Endothelial cell of umbilical vein (primary cell): ENCODE measurements at regions not wholly inside any gene's neighbourhood (a gene's known extent, or its start where the extent isn't known, plus 50 kb on each side); places are given as distances from the start of the nearest gene placed in this dataset.
A peak's percentile ranks its signal among the peaks of the same experiment; 100 is the strongest.

Experiments used
- BruUV-seq: library from RNA; stranded (reverse); fragments of 400-500 nt; replicated peaks from 2 replicates; lab custom pipeline; 2021; lab: Mats Ljungman, UMichigan
- CTCF ChIA-PET: fragments of 300-600, 350-600 bp; sonication (Branson Sonifier 250); formaldehyde crosslinking; loops from one replicate; lab custom pipeline; 2021; ENCODE audit warnings: antibody characterized with exemption, inconsistent platforms; lab: Charles Lee
- POLR2A ChIA-PET: fragments of 300-600, 350-600 bp; sonication (Branson Sonifier 250); formaldehyde crosslinking; loops from one replicate; lab custom pipeline; 2021; ENCODE audit warnings: antibody characterized with exemption, inconsistent platforms; lab: Charles Lee
- DNase-seq: peaks from one replicate; pipeline ENCODE4 v3.0.0-alpha.2; 2011; ENCODE audit warnings: low read depth, low spot score
- FAIRE-seq: peaks from 2 replicates; lab custom pipeline; 2011; peaks lifted over from hg19 to GRCh38; lab: Jason Lieb, UNC
- H2AFZ ChIP-seq: 2 replicates; pipeline ENCODE4 v1.6.0; 2012; ENCODE audit warnings: low read depth, low read length, control low read depth, inconsistent platforms
- H3K27ac ChIP-seq: 2 replicates; pipeline ENCODE4 v1.5.1; 2011; ENCODE audit warnings: low read depth, mild to moderate bottlenecking, control low read depth, low read length, moderate library complexity; ENCODE audit not compliant: insufficient read depth
- H3K27me3 ChIP-seq, 2 experiments: 2 replicates each; pipeline versions ENCODE4 v1.6.0 to v1.6.1; 2011; ENCODE audit warnings: low read length in 2 of 2, mixed read lengths in 1 of 2; ENCODE audit not compliant: control insufficient read depth in 2 of 2, insufficient read depth in 2 of 2
- H3K36me3 ChIP-seq, 2 experiments: 2 replicates in 1 of 2; 3 replicates in 1 of 2; pipeline ENCODE4 v1.5.1; 2011; ENCODE audit warnings: low read length in 2 of 2, mild to moderate bottlenecking in 1 of 2, moderate library complexity in 1 of 2; ENCODE audit not compliant: control insufficient read depth in 2 of 2, insufficient read depth in 2 of 2; ENCODE audit errors: extremely low read depth in 1 of 2
- H3K4me1 ChIP-seq: 3 replicates; pipeline ENCODE4 v1.5.1; 2011; ENCODE audit warnings: mild to moderate bottlenecking, low read length; ENCODE audit not compliant: control insufficient read depth, insufficient read depth; ENCODE audit errors: extremely low read depth
- H3K4me2 ChIP-seq: 2 replicates; pipeline ENCODE4 v1.6.1; 2011; ENCODE audit warnings: low read length, control low read depth, mixed read lengths; ENCODE audit not compliant: insufficient read depth
- H3K4me3 ChIP-seq, 3 experiments: fragments of 200-600 bp in 1 of 3; sonication (generic), shearing (Covaris generic) in 1 of 3; replicated peaks in 1 of 3; 2 replicates each; pipeline ENCODE4 v1.5.1; 2011 to 2016; ENCODE audit warnings: control low read depth in 3 of 3, low read length in 3 of 3, mild to moderate bottlenecking in 2 of 3, inconsistent platforms in 1 of 3, low read depth in 1 of 3, moderate library complexity in 1 of 3; ENCODE audit not compliant: insufficient read depth in 1 of 3
- H3K79me2 ChIP-seq: 2 replicates; pipeline ENCODE4 v1.6.0; 2012; ENCODE audit warnings: low read length, inconsistent platforms; ENCODE audit not compliant: control insufficient read depth, insufficient read depth
- H3K9ac ChIP-seq: replicated peaks from 2 replicates; pipeline ENCODE3; 2011; ENCODE audit warnings: low read length, control low read depth; ENCODE audit not compliant: insufficient read depth; ENCODE audit errors: extremely low read depth
- H3K9me1 ChIP-seq: replicated peaks from 3 replicates; pipeline ENCODE4 v1.6.0; 2011; ENCODE audit warnings: mild to moderate bottlenecking, low read length; ENCODE audit not compliant: control insufficient read depth, insufficient read depth; ENCODE audit errors: extremely low read depth
- H3K9me3 ChIP-seq: replicated peaks from 2 replicates; pipeline ENCODE4 v1.5.1; 2012; ENCODE audit warnings: low read length, inconsistent platforms; ENCODE audit not compliant: control insufficient read depth, insufficient read depth
- H4K20me1 ChIP-seq: replicated peaks from 2 replicates; pipeline ENCODE3; 2011; ENCODE audit warnings: mild to moderate bottlenecking, low read length; ENCODE audit not compliant: control insufficient read depth, insufficient read depth; ENCODE audit errors: extremely low read depth
- GATA2 ChIP-seq: IDR thresholded peaks from 2 replicates; pipeline ENCODE4 v1.7.0; 2011; ENCODE audit warnings: low read depth, mild to moderate bottlenecking, moderate library complexity, mixed read lengths, low read length; ENCODE audit not compliant: insufficient read length, insufficient read depth
- JUN ChIP-seq: IDR thresholded peaks from 2 replicates; pipeline ENCODE4 v1.6.1; 2011; ENCODE audit warnings: borderline replicate concordance, low read depth; ENCODE audit not compliant: insufficient read length, insufficient read depth
- MYC ChIP-seq: IDR thresholded peaks from one replicate; pipeline ENCODE4 v1.6.1; 2011; ENCODE audit warnings: mild to moderate bottlenecking, low read depth, low read length
- dilution Hi-C: fragments of 300-500 bp; cut with MboI; formaldehyde crosslinking; loops from one replicate; pipeline ENCODE4 v1.15.0; 2019; ENCODE audit warnings: low sequenced_read_pairs; ENCODE audit not compliant: extremely low pct_ligation_motif_present
- intact Hi-C: fragments of 100-400 bp; cut with micrococcal nuclease; formaldehyde crosslinking; loops from one replicate; pipeline ENCODE4 v1.10.0; 2022

- ChIA-PET CTCF (interaction anchor here (1.4 to 2.3 kb wide), 2 partner anchors 8 to 102 kb away, joined by 4 to 6 read pairs; no protein-coding TSS in a partner anchor), POLR2A (interaction anchor here (0.7 kb wide), 1 partner anchor 9 kb away, joined by 3 read pairs; no protein-coding TSS in a partner anchor)
- no peak for FAIRE-seq
- Histone ChIP-seq H3K9me1 (no peaks in the 10 kb centered on the region), H3K4me2 (no peak overlapping the region), H3K27ac (no peak overlapping the region), H4K20me1 (no peaks in the 10 kb centered on the region), H3K27me3 (no peaks in the 10 kb centered on the region), H3K79me2 (peaks cover 2% of the 10 kb centered on the region), H3K4me1 (no peaks in the 10 kb centered on the region), H2AFZ (no peak overlapping the region), H3K4me3 (no peak overlapping the region), H3K9ac (no peak overlapping the region), H3K36me3 (no peaks in the 10 kb centered on the region), H3K9me3 (no peaks in the 10 kb centered on the region)
- intact Hi-C loops (no loop called here), dilution Hi-C loops (loop anchor here (25.0 kb wide), 1 partner anchor 219 kb away; no protein-coding TSS in a partner anchor)
- TF ChIP-seq MYC: no peak
- no TSS peak for BruUV-seq
- DNase-seq: no peak
Observed at GRCh38 chr9:21567926-21568325, 85.8 kb upstream of the IFNE start.

GRCh38 chr9:21568484-21568883 is 86.4 kb upstream of the IFNE start:
- POLR2A ChIA-PET: interaction anchor here (0.7 kb wide), 1 partner anchor 10 kb away, joined by 3 read pairs; no protein-coding TSS in a partner anchor
- H4K20me1 ChIP-seq: no peaks in the 10 kb centered on the region
- H3K36me3 ChIP-seq: no peaks in the 10 kb centered on the region
- DNase-seq (peak; percentile 62), FAIRE-seq (no peak)
- no peak overlapping the region for H3K4me3 ChIP-seq
- no peak overlapping the region for H3K27ac ChIP-seq
- TF ChIP-seq JUN (no peak), GATA2 (no peak)
- no peaks in the 10 kb centered on the region for H3K4me1 ChIP-seq
- H3K9me3 ChIP-seq: no peaks in the 10 kb centered on the region
- H3K9ac ChIP-seq: no peak overlapping the region
- peaks cover 2% of the 10 kb centered on the region for H3K79me2 ChIP-seq
- H3K27me3 ChIP-seq: no peaks in the 10 kb centered on the region
- H2AFZ ChIP-seq: no peak overlapping the region
- dilution Hi-C loops (loop anchor here (25.0 kb wide), 1 partner anchor 219 kb away; no protein-coding TSS in a partner anchor), intact Hi-C loops (no loop called here)
- CTCF ChIA-PET: interaction anchor here (1.4 to 2.3 kb wide), 2 partner anchors 8 to 102 kb away, joined by 4 to 6 read pairs; no protein-coding TSS in a partner anchor
- no TSS peak for BruUV-seq
- peak overlapping the region; percentile 4 for H3K4me2 ChIP-seq
- no peaks in the 10 kb centered on the region for H3K9me1 ChIP-seq
